Panc1 (cell line): ENCODE measurements at regions not wholly inside any gene's neighbourhood (a gene's known extent, or its start where the extent isn't known, plus 50 kb on each side); places are given as distances from the start of the nearest gene placed in this dataset.
A peak's percentile ranks its signal among the peaks of the same experiment; 100 is the strongest.

Experiments used
- ATAC-seq: fragments of 200-7000 bp; cut with Tn5 transposase; 2 replicates; pipeline ENCODE4 v1.9.1; 2020; ENCODE audit warnings: mild to moderate bottlenecking, moderate library complexity
- BruUV-seq: library from RNA; stranded (reverse); fragments of 400-500 nt; replicated peaks from 2 replicates; lab custom pipeline; 2021; lab: Mats Ljungman, UMichigan
- CTCF ChIA-PET: fragments of 300-600 bp; sonication (Branson Sonifier 250); formaldehyde crosslinking; loops from one replicate; lab custom pipeline; 2022; ENCODE audit warnings: antibody characterized with exemption; lab: Charles Lee
- POLR2A ChIA-PET: fragments of 300-600 bp; sonication (Branson Sonifier 250); formaldehyde crosslinking; loops from one replicate; lab custom pipeline; 2022; ENCODE audit warnings: antibody characterized with exemption; lab: Charles Lee
- DNase-seq: peaks from one replicate; pipeline ENCODE4 v3.0.0-alpha.2; 2010; ENCODE audit warnings: low read depth, low spot score
- H3K27ac ChIP-seq: 2 replicates; pipeline ENCODE4 v1.5.1; 2011; ENCODE audit warnings: mild to moderate bottlenecking, low read length, inconsistent platforms
- H3K27me3 ChIP-seq: fragments of 200-500 bp; sonication (Bioruptor generic); 2 replicates; pipeline ENCODE4 v1.6.0; 2014; ENCODE audit warnings: low read length, inconsistent platforms; ENCODE audit not compliant: control insufficient read depth, insufficient read depth
- H3K36me3 ChIP-seq: fragments of 200-500 bp; sonication (Bioruptor generic); 2 replicates; pipeline ENCODE4 v1.5.1; 2014; ENCODE audit warnings: inconsistent platforms, mild to moderate bottlenecking, low read length, moderate library complexity; ENCODE audit not compliant: control insufficient read depth, insufficient read depth
- H3K4me1 ChIP-seq: 2 replicates; pipeline ENCODE4 v1.5.1; 2011; ENCODE audit warnings: inconsistent platforms, mild to moderate bottlenecking, low read length, moderate library complexity; ENCODE audit not compliant: control insufficient read depth, insufficient read depth
- H3K4me3 ChIP-seq, 2 experiments: 2 replicates each; pipeline ENCODE4 v1.5.1; 2011 to 2012; ENCODE audit warnings: low read depth in 2 of 2, low read length in 2 of 2, mild to moderate bottlenecking in 2 of 2, inconsistent platforms in 1 of 2, moderate library complexity in 1 of 2
- H3K9me3 ChIP-seq: fragments of 200-500 bp; sonication (Bioruptor generic); 2 replicates; pipeline ENCODE4 v1.5.1; 2014; ENCODE audit warnings: low read depth, mild to moderate bottlenecking, inconsistent platforms, low read length, moderate library complexity; ENCODE audit not compliant: control insufficient read depth, insufficient read depth
- CTCF ChIP-seq: fragments of 450-650 bp; IDR thresholded peaks from 2 replicates; pipeline ENCODE4 v1.5.1; 2017; ENCODE audit warnings: mild to moderate bottlenecking
- POLR2AphosphoS5 ChIP-seq: IDR thresholded peaks from 2 replicates; pipeline ENCODE4 v1.6.1; 2012; ENCODE audit warnings: mild to moderate bottlenecking, low read depth, low read length, moderate library complexity
- REST ChIP-seq, 2 experiments: IDR thresholded peaks; 2 replicates each; pipeline ENCODE4 v1.6.1; 2011 to 2012; ENCODE audit warnings: low read depth in 2 of 2, control low read depth in 1 of 2, low read length in 1 of 2, mild to moderate bottlenecking in 1 of 2, moderate library complexity in 1 of 2; ENCODE audit not compliant: insufficient read depth in 1 of 2
- SIN3A ChIP-seq: IDR thresholded peaks from 2 replicates; pipeline ENCODE4 v1.6.1; 2012; ENCODE audit warnings: low read depth, mild to moderate bottlenecking, low read length, moderate library complexity, borderline replicate concordance; ENCODE audit not compliant: insufficient read depth
- TCF7L2 ChIP-seq: IDR thresholded peaks from 2 replicates; pipeline ENCODE4 v1.6.1; 2011; ENCODE audit warnings: mild to moderate bottlenecking, low read depth, low read length, inconsistent platforms
- in situ Hi-C: cut with HindIII; loops from 2 replicates; pipeline ENCODE4 v1.10.0; 2016; ENCODE audit warnings: low sequenced_read_pairs, low pct_unique_long_range_greater_than_20kb
- intact Hi-C: fragments of 100-400 bp; cut with micrococcal nuclease; formaldehyde crosslinking; loops from one replicate; pipeline ENCODE4 v1.10.0; 2022; ENCODE audit not compliant: unreplicated experiment

GRCh38 chr2:173493874-173494273, 139.2 kb downstream of the CDCA7 start:
- DNase-seq (no peak), ATAC-seq (no peak)
- in situ Hi-C loops (no loop called here), intact Hi-C loops (no loop called here)
- Histone ChIP-seq H3K4me1 (no peaks in the 10 kb centered on the region), H3K27me3 (no peaks in the 10 kb centered on the region), H3K27ac (no peak overlapping the region), H3K36me3 (no peaks in the 10 kb centered on the region), H3K4me3 (no peak overlapping the region), H3K9me3 (no peaks in the 10 kb centered on the region)
- ChIA-PET POLR2A (no interaction called here), CTCF (no interaction called here)
- BruUV-seq, result no TSS peak
- TF ChIP-seq CTCF (peak; percentile 15; the same call in 1 of the 2 replicates), POLR2AphosphoS5 (no peak)

- ChIA-PET CTCF (no interaction called here), POLR2A (no interaction called here)
- in situ Hi-C loops, result no loop called here
Observed at GRCh38 chr2:173496746-173497145, 142.1 kb downstream of the CDCA7 start.

More at GRCh38 chr2:173496746-173497145, 142.1 kb downstream of the CDCA7 start:
- Histone ChIP-seq H3K9me3 (peaks cover 6% of the 10 kb centered on the region; the same call in 1 of the 2 replicates), H3K27ac (no peak overlapping the region), H3K4me3 (no peak overlapping the region), H3K4me1 (no peaks in the 10 kb centered on the region), H3K27me3 (no peaks in the 10 kb centered on the region), H3K36me3 (no peaks in the 10 kb centered on the region)
- no TSS peak for BruUV-seq
- intact Hi-C loops, result no loop called here
- ATAC-seq, result no peak
- DNase-seq, result no peak
- no peak for TF ChIP-seq POLR2AphosphoS5
- TF ChIP-seq TCF7L2, result no peak
- TF ChIP-seq SIN3A, result no peak
- TF ChIP-seq CTCF, result no peak
- TF ChIP-seq REST (IDR thresholded peaks at IDR 0.05; ENCODE audit: insufficient read depth in 1 of 2, low read depth in 2 of 2, low read length in 1 of 2), result no peak
